ENCODE measurements at regions not wholly inside any gene's neighbourhood (a gene's known extent, or its start where the extent isn't known, plus 50 kb on each side); places are given as distances from the start of the nearest gene placed in this dataset.
A peak's percentile ranks its signal among the peaks of the same experiment; 100 is the strongest.

DNA sequence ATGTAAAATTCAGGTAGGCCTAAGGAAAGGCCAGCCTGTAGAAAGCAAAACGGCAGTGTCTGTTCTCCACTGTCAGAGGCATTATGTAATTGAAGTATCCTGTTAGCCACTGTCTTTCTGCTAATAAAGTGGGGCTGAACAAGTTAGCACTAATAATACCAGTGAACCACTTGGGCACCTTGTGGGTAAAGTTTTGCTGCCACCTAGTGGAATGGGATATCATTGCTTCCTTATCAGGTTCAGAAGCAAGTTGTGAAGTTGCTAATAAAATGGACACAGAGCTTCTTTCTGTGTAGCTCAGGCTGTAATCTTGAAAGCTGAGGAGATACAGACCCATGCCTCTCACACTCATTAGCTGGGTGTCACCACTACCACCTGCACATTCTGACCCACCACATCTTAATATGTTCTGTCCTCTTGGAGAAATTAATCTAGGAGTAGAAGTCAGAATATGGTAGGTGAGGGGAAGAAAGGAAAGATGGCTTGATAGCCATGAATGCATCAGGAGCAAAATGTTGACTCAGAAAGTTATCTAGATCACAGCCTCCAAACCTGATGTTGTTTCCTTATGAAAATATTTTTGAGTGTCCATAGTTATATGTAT is 175.1 kb downstream of the SEPTIN7 start:
- Histone ChIP-seq H4K8ac (ENCODE audit: low read depth in 2 of 2, low read length in 2 of 2) (no peak overlapping the region), H3K4ac (ENCODE audit: low read depth, low read length) (no peak overlapping the region), H2BK120ac (ENCODE audit: low read depth, low read length) (no peak overlapping the region), H3K36me3 (ENCODE audit: control insufficient read depth, insufficient read depth, low read length) (no peaks in the 10 kb centered on the region), H3K9me3 (ENCODE audit: control insufficient read depth, insufficient read depth, low read length) (no peaks in the 10 kb centered on the region), H2AK5ac (ENCODE audit: low read depth, low read length) (no peak overlapping the region), H3K14ac (replicated peaks; ENCODE audit: low read depth, low read length) (no peak overlapping the region), H3K27ac (ENCODE audit: insufficient read depth, low read length) (no peak overlapping the region), H4K91ac (ENCODE audit: insufficient read depth, low read depth, low read length) (no peak overlapping the region), H3K9ac (ENCODE audit: low read depth, low read length) (no peak overlapping the region), H3K23ac (ENCODE audit: low read depth, low read length) (no peak overlapping the region), H4K5ac (ENCODE audit: low read depth, low read length) (no peak overlapping the region), H4K20me1 (ENCODE audit: insufficient read depth, low read length) (no peaks in the 10 kb centered on the region), H2BK20ac (ENCODE audit: low read depth, low read length) (no peak overlapping the region), H2AK9ac (replicated peaks; ENCODE audit: low read depth, low read length, poor library complexity) (no peak overlapping the region), H2BK15ac (ENCODE audit: low read depth, low read length) (no peak overlapping the region), H3K79me1 (ENCODE audit: low read depth in 1 of 2, low read length in 2 of 2) (no peaks in the 10 kb centered on the region), H3K27me3 (ENCODE audit: control insufficient read depth, insufficient read depth, low read length) (peaks cover 30% of the 10 kb centered on the region), H3K4me3 (ENCODE audit: insufficient read depth, low read depth, low read length) (no peak overlapping the region), H2AFZ (replicated peaks; ENCODE audit: low read length, poor library complexity) (no peak overlapping the region), H3K4me2 (ENCODE audit: low read depth, low read length) (no peak overlapping the region), H3K56ac (ENCODE audit: extremely low read depth, insufficient read depth, low read length) (no peak overlapping the region), H3K9me1 (ENCODE audit: insufficient read depth, low read length) (no peaks in the 10 kb centered on the region), H3K18ac (ENCODE audit: low read depth, low read length) (no peak overlapping the region), H2BK5ac (ENCODE audit: low read depth, low read length, poor library complexity, severe bottlenecking) (no peak overlapping the region), H3K4me1 (ENCODE audit: control insufficient read depth, insufficient read depth, low read length) (no peaks in the 10 kb centered on the region)
- DNase-seq (peak; percentile 77), ATAC-seq (ENCODE audit: low read depth) (peak; percentile 91)
- dilution Hi-C loops (cut with HindIII; ENCODE audit: low sequenced_read_pairs, unreplicated experiment) (loop anchor here (25.0 kb wide), 1 partner anchor 336 kb away; no protein-coding TSS in a partner anchor), in situ Hi-C loops (cut with MboI; ENCODE audit: low sequenced_read_pairs) (loop anchor here (10.0 kb wide), 2 partner anchors 51 to 261 kb away; no protein-coding TSS in a partner anchor), intact Hi-C loops (cut with micrococcal nuclease) (loop anchor here (1.0 to 10.0 kb wide), 5 partner anchors 59 to 904 kb away; no protein-coding TSS in a partner anchor)
- BruUV-seq (replicated peaks): no TSS peak
- CTCF ChIA-PET: interaction anchor here (0.6 to 1.1 kb wide), 4 partner anchors 59 to 329 kb away, joined by 3 to 4 read pairs (median 4); no protein-coding TSS in a partner anchor
- WGBS, 2 experiments (ENCODE audit: extremely low coverage in 2 of 2, insufficient read length in 1 of 2): 0% methylated on average over 1 of the region's 1 CpG; no CpG with 5 or more reads in 1 of the 2 experiments
- no peak for TF ChIP-seq CEBPB (IDR thresholded peaks at IDR 0.05; ENCODE audit: low read depth, low read length)
- no peak for TF ChIP-seq BHLHE40 (IDR thresholded peaks at IDR 0.05; ENCODE audit: low read depth, low read length)
- TF ChIP-seq, protein P1, sequence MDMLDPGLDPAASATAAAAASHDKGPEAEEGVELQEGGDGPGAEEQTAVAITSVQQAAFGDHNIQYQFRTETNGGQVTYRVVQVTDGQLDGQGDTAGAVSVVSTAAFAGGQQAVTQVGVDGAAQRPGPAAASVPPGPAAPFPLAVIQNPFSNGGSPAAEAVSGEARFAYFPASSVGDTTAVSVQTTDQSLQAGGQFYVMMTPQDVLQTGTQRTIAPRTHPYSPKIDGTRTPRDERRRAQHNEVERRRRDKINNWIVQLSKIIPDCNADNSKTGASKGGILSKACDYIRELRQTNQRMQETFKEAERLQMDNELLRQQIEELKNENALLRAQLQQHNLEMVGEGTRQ (IDR thresholded peaks at IDR 0.05; ENCODE audit: low read depth, low read length): no peak
- TF ChIP-seq RFX5 (IDR thresholded peaks at IDR 0.05; ENCODE audit: low read depth, low read length): no peak
- TF ChIP-seq MAZ (IDR thresholded peaks at IDR 0.05; ENCODE audit: borderline replicate concordance, low read depth, low read length): no peak
- TF ChIP-seq CHD1 (IDR thresholded peaks at IDR 0.05; ENCODE audit: low read depth, low read length): no peak
- TF ChIP-seq, protein P2, sequence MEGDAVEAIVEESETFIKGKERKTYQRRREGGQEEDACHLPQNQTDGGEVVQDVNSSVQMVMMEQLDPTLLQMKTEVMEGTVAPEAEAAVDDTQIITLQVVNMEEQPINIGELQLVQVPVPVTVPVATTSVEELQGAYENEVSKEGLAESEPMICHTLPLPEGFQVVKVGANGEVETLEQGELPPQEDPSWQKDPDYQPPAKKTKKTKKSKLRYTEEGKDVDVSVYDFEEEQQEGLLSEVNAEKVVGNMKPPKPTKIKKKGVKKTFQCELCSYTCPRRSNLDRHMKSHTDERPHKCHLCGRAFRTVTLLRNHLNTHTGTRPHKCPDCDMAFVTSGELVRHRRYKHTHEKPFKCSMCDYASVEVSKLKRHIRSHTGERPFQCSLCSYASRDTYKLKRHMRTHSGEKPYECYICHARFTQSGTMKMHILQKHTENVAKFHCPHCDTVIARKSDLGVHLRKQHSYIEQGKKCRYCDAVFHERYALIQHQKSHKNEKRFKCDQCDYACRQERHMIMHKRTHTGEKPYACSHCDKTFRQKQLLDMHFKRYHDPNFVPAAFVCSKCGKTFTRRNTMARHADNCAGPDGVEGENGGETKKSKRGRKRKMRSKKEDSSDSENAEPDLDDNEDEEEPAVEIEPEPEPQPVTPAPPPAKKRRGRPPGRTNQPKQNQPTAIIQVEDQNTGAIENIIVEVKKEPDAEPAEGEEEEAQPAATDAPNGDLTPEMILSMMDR (conservative IDR thresholded peaks at IDR 0.05; ENCODE audit: low read depth, low read length): peak; percentile 81
- TF ChIP-seq POLR2A (IDR thresholded peaks at IDR 0.05; ENCODE audit: low read depth, low read length): no peak
- TF ChIP-seq RCOR1 (IDR thresholded peaks at IDR 0.05; ENCODE audit: insufficient replicate concordance, low read length): no peak
- no peak for TF ChIP-seq MXI1 (IDR thresholded peaks at IDR 0.05; ENCODE audit: borderline replicate concordance, low read depth, low read length)
- no peak for TF ChIP-seq MAFK (IDR thresholded peaks at IDR 0.05; ENCODE audit: low read depth, low read length)
- TF ChIP-seq RAD21 (IDR thresholded peaks at IDR 0.05; ENCODE audit: low read length): peak; percentile 82
- TF ChIP-seq SMC3 (IDR thresholded peaks at IDR 0.05; ENCODE audit: low read depth, low read length): peak; percentile 74
- TF ChIP-seq, protein P3, sequence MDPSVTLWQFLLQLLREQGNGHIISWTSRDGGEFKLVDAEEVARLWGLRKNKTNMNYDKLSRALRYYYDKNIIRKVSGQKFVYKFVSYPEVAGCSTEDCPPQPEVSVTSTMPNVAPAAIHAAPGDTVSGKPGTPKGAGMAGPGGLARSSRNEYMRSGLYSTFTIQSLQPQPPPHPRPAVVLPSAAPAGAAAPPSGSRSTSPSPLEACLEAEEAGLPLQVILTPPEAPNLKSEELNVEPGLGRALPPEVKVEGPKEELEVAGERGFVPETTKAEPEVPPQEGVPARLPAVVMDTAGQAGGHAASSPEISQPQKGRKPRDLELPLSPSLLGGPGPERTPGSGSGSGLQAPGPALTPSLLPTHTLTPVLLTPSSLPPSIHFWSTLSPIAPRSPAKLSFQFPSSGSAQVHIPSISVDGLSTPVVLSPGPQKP (IDR thresholded peaks at IDR 0.05; ENCODE audit: borderline replicate concordance, low read depth, low read length): no peak
- no peak for TF ChIP-seq NFE2L2 (IDR thresholded peaks at IDR 0.05; ENCODE audit: low read depth, low read length)
- TF ChIP-seq FOS (IDR thresholded peaks at IDR 0.05; ENCODE audit: low read depth, low read length): no peak
- POLR2A ChIA-PET (ENCODE audit: unreplicated experiment): no interaction called here
